GM18907 (cell line): ENCODE measurements at regions not wholly inside any gene's neighbourhood (a gene's known extent, or its start where the extent isn't known, plus 50 kb on each side); places are given as distances from the start of the nearest gene placed in this dataset.

Experiments used
- ATAC-seq: cut with Tn5 transposase; IDR thresholded peaks from one replicate; pipeline ENCODE4 v1.9.1; 2021; ENCODE audit warnings: mild to moderate bottlenecking, moderate library complexity; ENCODE audit not compliant: unreplicated experiment

GRCh38 chr22:46077669-46078099, 72.6 kb upstream of the PPARA start:
- ATAC-seq, result no peak

- no peak for ATAC-seq
Measured at GRCh38 chr22:46078241-46079092, 71.9 kb upstream of the PPARA start.

- ATAC-seq, result no peak
Measured at GRCh38 chr22:46079093-46079860, 71.0 kb upstream of the PPARA start.

GRCh38 chr22:46079861-46080821, 70.2 kb upstream of the PPARA start:
- no peak for ATAC-seq

- ATAC-seq, result no peak
Measured at GRCh38 chr22:46081036-46081830, 69.1 kb upstream of the PPARA start.

- ATAC-seq, result no peak
Measured at GRCh38 chr22:46081831-46082210, 68.5 kb upstream of the PPARA start.

- no peak for ATAC-seq
Measured at GRCh38 chr22:46082633-46083032, 67.7 kb upstream of the PPARA start.

- no peak for ATAC-seq
Measured at GRCh38 chr22:46083383-46084350, 66.7 kb upstream of the PPARA start.

- no peak for ATAC-seq
Measured at GRCh38 chr22:46084376-46084775, 66.0 kb upstream of the PPARA start.

- no peak for ATAC-seq
Measured at GRCh38 chr22:46084943-46085827, 65.1 kb upstream of the PPARA start.

- ATAC-seq, result no peak
Measured at GRCh38 chr22:46085828-46086576, 64.3 kb upstream of the PPARA start.

- no peak for ATAC-seq
Measured at GRCh38 chr22:46086577-46087335, 63.6 kb upstream of the PPARA start.

GRCh38 chr22:46087336-46087690, 63.0 kb upstream of the PPARA start:
- ATAC-seq, result no peak

- ATAC-seq, result no peak
Measured at GRCh38 chr22:46087816-46088277, 62.5 kb upstream of the PPARA start.

GRCh38 chr22:46088541-46089311, 61.6 kb upstream of the PPARA start:
- ATAC-seq, result no peak
